ENCODE measurements at regions not wholly inside any gene's neighbourhood (a gene's known extent, or its start where the extent isn't known, plus 50 kb on each side); places are given as distances from the start of the nearest gene placed in this dataset.

GRCh38 chr20:52823303-52823702 lies 148.9 kb upstream of the TSHZ2 start:
- no peak overlapping the region for H3K9ac ChIP-seq (ENCODE audit: low read length)
- BruUV-seq (replicated peaks): no TSS peak
- ATAC-seq (no peak), DNase-seq (ENCODE audit: low read depth, low spot score) (no peak)
- H3K27ac ChIP-seq (ENCODE audit: low read depth, low read length): no peak overlapping the region
- ChIA-PET RAD21 (ENCODE audit: low non-redundant PET in 1 of 2, low total read pairs in 2 of 2, uncharacterized antibody in 2 of 2, unreplicated experiment in 2 of 2) (no interaction called here), POLR2A (no interaction called here), CTCF (no interaction called here)
- H4K20me1 ChIP-seq (ENCODE audit: insufficient read depth): no peaks in the 10 kb centered on the region
- no peaks in the 10 kb centered on the region for H3K27me3 ChIP-seq (ENCODE audit: insufficient read depth, low read length)
- H3K4me1 ChIP-seq (ENCODE audit: control insufficient read depth in 1 of 2, insufficient read depth in 2 of 2, low read length in 2 of 2): no peaks in the 10 kb centered on the region
- no peak overlapping the region for H3K4me3 ChIP-seq (replicated peaks in 1 of 2; ENCODE audit: low read depth in 1 of 2, low read length in 2 of 2)
- H3K9me2 ChIP-seq (ENCODE audit: insufficient read depth): no peaks in the 10 kb centered on the region
- no peaks in the 10 kb centered on the region for H3K79me2 ChIP-seq (ENCODE audit: insufficient read depth, low read length)
- intact Hi-C loops (cut with micrococcal nuclease): no loop called here
- H2AFZ ChIP-seq (ENCODE audit: low read depth, low read length, poor library complexity, severe bottlenecking): no peak overlapping the region
- TF ChIP-seq ZNF274 (IDR thresholded peaks at IDR 0.05; ENCODE audit: low read depth, low read length) (no peak), EZH2phosphoT487 (IDR thresholded peaks at IDR 0.05; ENCODE audit: borderline replicate concordance) (no peak)
- H3K4me2 ChIP-seq (ENCODE audit: low read length): no peak overlapping the region
- no peaks in the 10 kb centered on the region for H3K36me3 ChIP-seq (ENCODE audit: control insufficient read depth in 1 of 2, insufficient read depth in 2 of 2, low read length in 2 of 2)
- peaks cover 0 to 6% of the 10 kb centered on the region in 2 experiments; a peak in 3 of 4 replicates for H3K9me3 ChIP-seq (ENCODE audit: control insufficient read depth in 1 of 2, insufficient read depth in 1 of 2, low read depth in 1 of 2, low read length in 2 of 2)

GRCh38 chr20:52820641-52821292 lies 151.4 kb upstream of the TSHZ2 start:
- Histone ChIP-seq H3K4me3 (replicated peaks in 1 of 2; ENCODE audit: low read depth in 1 of 2, low read length in 2 of 2) (no peak overlapping the region), H3K79me2 (ENCODE audit: insufficient read depth, low read length) (no peaks in the 10 kb centered on the region), H3K9me2 (ENCODE audit: insufficient read depth) (no peaks in the 10 kb centered on the region), H3K27ac (ENCODE audit: low read depth, low read length) (no peak overlapping the region), H3K27me3 (ENCODE audit: insufficient read depth, low read length) (no peaks in the 10 kb centered on the region), H3K4me2 (ENCODE audit: low read length) (no peak overlapping the region), H3K9ac (ENCODE audit: low read length) (no peak overlapping the region), H4K20me1 (ENCODE audit: insufficient read depth) (no peaks in the 10 kb centered on the region), H2AFZ (ENCODE audit: low read depth, low read length, poor library complexity, severe bottlenecking) (no peak overlapping the region), H3K9me3 (ENCODE audit: control insufficient read depth in 1 of 2, insufficient read depth in 1 of 2, low read depth in 1 of 2, low read length in 2 of 2) (peaks cover 4 to 6% of the 10 kb centered on the region in 2 experiments; a peak in 2 of 4 replicates), H3K4me1 (ENCODE audit: control insufficient read depth in 1 of 2, insufficient read depth in 2 of 2, low read length in 2 of 2) (no peaks in the 10 kb centered on the region), H3K36me3 (ENCODE audit: control insufficient read depth in 1 of 2, insufficient read depth in 2 of 2, low read length in 2 of 2) (no peaks in the 10 kb centered on the region; a peak in 1 of 4 replicates)
- POLR2A ChIA-PET: no interaction called here
- no peak for DNase-seq (ENCODE audit: low read depth, low spot score)
- CTCF ChIA-PET: no interaction called here
- no TSS peak for BruUV-seq (replicated peaks)
- RAD21 ChIA-PET (ENCODE audit: low non-redundant PET in 1 of 2, low total read pairs in 2 of 2, uncharacterized antibody in 2 of 2, unreplicated experiment in 2 of 2): no interaction called here
- TF ChIP-seq FOSL1 (IDR thresholded peaks at IDR 0.05; ENCODE audit: low read depth) (no peak), CBX3 (IDR thresholded peaks at IDR 0.05; ENCODE audit: low read depth) (no peak), EGR1 (IDR thresholded peaks at IDR 0.05; ENCODE audit: low read depth) (no peak), EZH2 (IDR thresholded peaks at IDR 0.05) (no peak), MAX (IDR thresholded peaks at IDR 0.05) (no peak), ATF3 (IDR thresholded peaks at IDR 0.05) (no peak), ZNF274 (IDR thresholded peaks at IDR 0.05; ENCODE audit: low read depth, low read length) (no peak), TCF7L2 (IDR thresholded peaks at IDR 0.05; ENCODE audit: borderline replicate concordance, extremely low read depth, insufficient read depth, insufficient read length) (no peak), YY1 (IDR thresholded peaks at IDR 0.05; ENCODE audit: extremely low read depth, insufficient replicate concordance, low read depth, low read length) (no peak), ZBTB33 (IDR thresholded peaks at IDR 0.05; ENCODE audit: extremely low read depth, insufficient replicate concordance, low read length) (no peak), ELF1 (IDR thresholded peaks at IDR 0.05; ENCODE audit: borderline replicate concordance, low read depth) (no peak), POLR2A (IDR thresholded peaks at IDR 0.05; ENCODE audit: borderline replicate concordance, extremely low read depth, insufficient read depth, insufficient read length) (no peak)
- ATAC-seq: no peak
- intact Hi-C loops (cut with micrococcal nuclease): no loop called here

Measured in HCT116 (cell line).